RCC 7860 (cell line): ENCODE measurements at regions not wholly inside any gene's neighbourhood (a gene's known extent, or its start where the extent isn't known, plus 50 kb on each side); places are given as distances from the start of the nearest gene placed in this dataset.
"Not testable (repeated sequence)": the region's sequence is repeated elsewhere in the genome, so short reads cannot be mapped to it uniquely, and the experiment has no call there.

Experiments used
- DNase-seq: peaks from one replicate; pipeline ENCODE4 v3.0.0-alpha.2; 2015; ENCODE audit warnings: low spot score
- FAIRE-seq: peaks from 2 replicates; lab custom pipeline; 2012; peaks lifted over from hg19 to GRCh38; lab: Jason Lieb, UNC

- FAIRE-seq: no peak
- DNase-seq: no peak
Measured at GRCh38 chr1:94676686-94677085, 135.1 kb upstream of the F3 start.

GRCh38 chr1:94675373-94675772 lies 133.8 kb upstream of the F3 start:
- no peak for FAIRE-seq
- DNase-seq: no peak

- DNase-seq: no peak
- no peak for FAIRE-seq
Measured at GRCh38 chr1:94674876-94675275, 133.3 kb upstream of the F3 start.

GRCh38 chr1:94672934-94673333 lies 131.4 kb upstream of the F3 start:
- DNase-seq (no peak), FAIRE-seq (no peak)

- no peak for DNase-seq
- no peak for FAIRE-seq
Measured at GRCh38 chr1:94672001-94672400, 130.4 kb upstream of the F3 start.

GRCh38 chr1:94670273-94670672 lies 128.7 kb upstream of the F3 start:
- FAIRE-seq (no peak), DNase-seq (no peak)

GRCh38 chr1:94669198-94669597 lies 127.6 kb upstream of the F3 start:
- DNase-seq: no peak
- no peak for FAIRE-seq

- DNase-seq (no peak), FAIRE-seq (no peak)
Measured at GRCh38 chr1:94668528-94668927, 127.0 kb upstream of the F3 start.

- no peak for FAIRE-seq
- DNase-seq: no peak
Measured at GRCh38 chr1:94667818-94668217, 126.3 kb upstream of the F3 start.

GRCh38 chr1:94666797-94667196 lies 125.2 kb upstream of the F3 start:
- no peak for FAIRE-seq
- DNase-seq: no peak

GRCh38 chr1:94661431-94661932 lies 119.9 kb upstream of the F3 start:
- DNase-seq (no peak), FAIRE-seq (no peak)

GRCh38 chr1:94660994-94661393 lies 119.4 kb upstream of the F3 start:
- FAIRE-seq: no peak
- no peak for DNase-seq

GRCh38 chr1:94660258-94660657 lies 118.7 kb upstream of the F3 start:
- FAIRE-seq (no peak), DNase-seq (no peak)

GRCh38 chr1:94659202-94659601 lies 117.6 kb upstream of the F3 start:
- not testable (repeated sequence) for FAIRE-seq, DNase-seq

- FAIRE-seq: no peak
- DNase-seq: peak; percentile 34
Measured at GRCh38 chr1:94658221-94658620, 116.7 kb upstream of the F3 start.

GRCh38 chr1:94657776-94658175 lies 116.2 kb upstream of the F3 start:
- DNase-seq, FAIRE-seq: not testable (repeated sequence)

GRCh38 chr1:94656967-94657366 lies 115.4 kb upstream of the F3 start:
- DNase-seq: no peak
- no peak for FAIRE-seq

- DNase-seq (no peak), FAIRE-seq (no peak)
Measured at GRCh38 chr1:94654919-94655318, 113.4 kb upstream of the F3 start.

- FAIRE-seq: no peak
- no peak for DNase-seq
Measured at GRCh38 chr1:94654459-94654858, 112.9 kb upstream of the F3 start.

- DNase-seq (peak; percentile 66), FAIRE-seq (no peak)
Measured at GRCh38 chr1:94654031-94654430, 112.5 kb upstream of the F3 start.

GRCh38 chr1:94653454-94653853 lies 111.9 kb upstream of the F3 start:
- FAIRE-seq: no peak

GRCh38 chr1:94651076-94651475 lies 109.5 kb upstream of the F3 start:
- no peak for DNase-seq
- no peak for FAIRE-seq

More at GRCh38 chr1:94653454-94653853, 111.9 kb upstream of the F3 start:
- no peak for DNase-seq

GRCh38 chr1:94650301-94650700 lies 108.7 kb upstream of the F3 start:
- FAIRE-seq (no peak), DNase-seq (no peak)
